WTC11 (cell line): ENCODE measurements at regions not wholly inside any gene's neighbourhood (a gene's known extent, or its start where the extent isn't known, plus 50 kb on each side); places are given as distances from the start of the nearest gene placed in this dataset.

Experiments used
- ATAC-seq: fragments of 200-7000 bp; cut with Tn5 transposase; 2 replicates; pipeline ENCODE4 v1.10.0; 2021; ENCODE audit warnings: mild to moderate bottlenecking, moderate library complexity
- CTCF ChIA-PET: fragments of 300-600 bp; sonication (Branson Sonifier 250); formaldehyde crosslinking; loops from one replicate; lab custom pipeline; 2021; ENCODE audit warnings: antibody characterized with exemption; lab: Charles Lee
- POLR2A ChIA-PET: fragments of 350-600 bp; sonication (Branson Sonifier 250); formaldehyde crosslinking; loops from one replicate; lab custom pipeline; 2021; ENCODE audit warnings: antibody characterized with exemption; lab: Charles Lee
- DNase-seq: peaks from one replicate; pipeline ENCODE4 v3.0.0; 2021; ENCODE audit warnings: low spot score
- H3K27ac Mint-ChIP-seq: 2 replicates; pipeline ENCODE4 v1.8.0; 2021; ENCODE audit warnings: mixed read lengths
- H3K27me3 Mint-ChIP-seq: 2 replicates; pipeline ENCODE4 v1.8.0; 2021; ENCODE audit warnings: low read depth, mild to moderate bottlenecking, moderate library complexity, mixed read lengths
- H3K36me3 Mint-ChIP-seq: 2 replicates; pipeline ENCODE4 v1.8.0; 2021; ENCODE audit warnings: mixed read lengths
- H3K4me1 Mint-ChIP-seq: 2 replicates; pipeline ENCODE4 v1.8.0; 2022; ENCODE audit warnings: mixed read lengths
- H3K4me3 Mint-ChIP-seq: 2 replicates; pipeline ENCODE4 v1.8.0; 2021; ENCODE audit warnings: mild to moderate bottlenecking, moderate library complexity, mixed read lengths
- H3K9me3 Mint-ChIP-seq: 2 replicates; pipeline ENCODE4 v1.8.0; 2021; ENCODE audit warnings: mixed read lengths
- AR ChIP-seq: fragments of 250-450 bp; sonication (Bioruptor Pico); IDR thresholded peaks from 2 replicates; pipeline ENCODE4 v1.9.0; 2021; ENCODE audit warnings: mild to moderate bottlenecking
- ATF3 ChIP-seq: sonication (generic); formaldehyde crosslinking; conservative IDR thresholded peaks from 2 replicates; pipeline ENCODE4 v1.8.1; 2022; ENCODE audit warnings: mild to moderate bottlenecking, missing genetic modification reagents
- ELF4 ChIP-seq: sonication (generic); formaldehyde crosslinking; IDR thresholded peaks from 2 replicates; pipeline ENCODE4 v1.8.1; 2022; ENCODE audit warnings: low read depth, mild to moderate bottlenecking, moderate library complexity, missing genetic modification reagents
- EMX1 ChIP-seq: fragments of 250-450 bp; sonication (Bioruptor Pico); IDR thresholded peaks from 2 replicates; pipeline ENCODE4 v1.8.0; 2021; ENCODE audit warnings: mild to moderate bottlenecking
- FOXK1 ChIP-seq: sonication (generic); formaldehyde crosslinking; IDR thresholded peaks from 2 replicates; pipeline ENCODE4 v1.8.0; 2022; ENCODE audit warnings: mild to moderate bottlenecking, moderate library complexity, missing genetic modification reagents
- GABPB1 ChIP-seq: sonication (generic); formaldehyde crosslinking; IDR thresholded peaks from 2 replicates; pipeline ENCODE4 v1.8.1; 2023; ENCODE audit warnings: mild to moderate bottlenecking, missing genetic modification reagents
- IRF2 ChIP-seq: sonication (generic); formaldehyde crosslinking; IDR thresholded peaks from 2 replicates; pipeline ENCODE4 v1.8.0; 2022; ENCODE audit warnings: low read depth, missing genetic modification reagents, borderline replicate concordance
- JAZF1 ChIP-seq: fragments of 250-450 bp; sonication (Bioruptor Pico); IDR thresholded peaks from 2 replicates; pipeline ENCODE4 v1.9.0; 2021; ENCODE audit warnings: moderate library complexity, mild to moderate bottlenecking, inconsistent platforms
- NFATC4 ChIP-seq: fragments of 250-450 bp; sonication (Bioruptor Pico); IDR thresholded peaks from 2 replicates; pipeline ENCODE4 v1.9.0; 2021; ENCODE audit warnings: mild to moderate bottlenecking
- NR2C2 ChIP-seq: sonication (generic); formaldehyde crosslinking; IDR thresholded peaks from 2 replicates; pipeline ENCODE4 v1.8.0; 2022; ENCODE audit warnings: mild to moderate bottlenecking, missing genetic modification reagents
- OVOL2 ChIP-seq: fragments of 250-450 bp; sonication (Bioruptor Pico); IDR thresholded peaks from 2 replicates; pipeline ENCODE4 v1.9.0; 2021; ENCODE audit warnings: mild to moderate bottlenecking, borderline replicate concordance
- SMAD3 ChIP-seq: sonication (generic); formaldehyde crosslinking; IDR thresholded peaks from 2 replicates; pipeline ENCODE4 v1.8.0; 2022; ENCODE audit warnings: missing genetic modification reagents, mild to moderate bottlenecking, borderline replicate concordance
- ZNF138 ChIP-seq: sonication (generic); formaldehyde crosslinking; conservative IDR thresholded peaks from 2 replicates; pipeline ENCODE4 v1.8.1; 2022; ENCODE audit warnings: mild to moderate bottlenecking, moderate library complexity, missing genetic modification reagents
- TF ChIP-seq, protein P1 (sequence below): sonication (generic); formaldehyde crosslinking; conservative IDR thresholded peaks from 2 replicates; pipeline ENCODE4 v1.8.1; 2023; ENCODE audit warnings: mild to moderate bottlenecking, low read depth, missing genetic modification reagents, moderate library complexity
- TF ChIP-seq, protein P2 (sequence below): fragments of 250-450 bp; sonication (Bioruptor Pico); IDR thresholded peaks from 2 replicates; pipeline ENCODE4 v1.8.0; 2021; ENCODE audit warnings: mild to moderate bottlenecking
- TF ChIP-seq, protein P3 (sequence below): fragments of 200-600 bp; IDR thresholded peaks from 2 replicates; pipeline ENCODE4 v1.8.0; 2022; ENCODE audit warnings: antibody characterized with exemption
- TF ChIP-seq, protein P4 (sequence below): sonication (generic); formaldehyde crosslinking; IDR thresholded peaks from 2 replicates; pipeline ENCODE4 v1.8.0; 2022; ENCODE audit warnings: mild to moderate bottlenecking, missing genetic modification reagents
- TF ChIP-seq, protein P5 (sequence below): sonication (generic); formaldehyde crosslinking; IDR thresholded peaks from 2 replicates; pipeline ENCODE4 v1.8.0; 2023; ENCODE audit warnings: mild to moderate bottlenecking, missing genetic modification reagents
- TF ChIP-seq, protein P6 (sequence below): sonication (generic); formaldehyde crosslinking; IDR thresholded peaks from 2 replicates; pipeline ENCODE4 v1.8.0; 2022; ENCODE audit warnings: mild to moderate bottlenecking, missing genetic modification reagents

GRCh38 chr21:15430023-15430422 lies 299.8 kb upstream of the USP25 start:
- Mint-ChIP-seq H3K36me3 (peaks cover 14% of the 10 kb centered on the region), H3K9me3 (peaks cover 25% of the 10 kb centered on the region), H3K4me3 (no peak overlapping the region), H3K27me3 (peaks cover 2% of the 10 kb centered on the region), H3K4me1 (peaks cover 16% of the 10 kb centered on the region), H3K27ac (no peak overlapping the region)
- CTCF ChIA-PET, result no interaction called here
- POLR2A ChIA-PET, result no interaction called here
- TF ChIP-seq NR2C2 (CRISPR knock-in tag) (no peak), ZNF138 (no peak), ELF4 (CRISPR knock-in tag) (no peak), AR (CRISPR knock-in tag) (no peak), JAZF1 (CRISPR knock-in tag) (no peak), ATF3 (CRISPR knock-in tag) (no peak), NFATC4 (CRISPR knock-in tag) (no peak), EMX1 (CRISPR knock-in tag) (no peak), GABPB1 (CRISPR knock-in tag) (no peak), FOXK1 (no peak), IRF2 (CRISPR knock-in tag) (no peak), SMAD3 (no peak), OVOL2 (CRISPR knock-in tag) (no peak)
- TF ChIP-seq, protein P1, sequence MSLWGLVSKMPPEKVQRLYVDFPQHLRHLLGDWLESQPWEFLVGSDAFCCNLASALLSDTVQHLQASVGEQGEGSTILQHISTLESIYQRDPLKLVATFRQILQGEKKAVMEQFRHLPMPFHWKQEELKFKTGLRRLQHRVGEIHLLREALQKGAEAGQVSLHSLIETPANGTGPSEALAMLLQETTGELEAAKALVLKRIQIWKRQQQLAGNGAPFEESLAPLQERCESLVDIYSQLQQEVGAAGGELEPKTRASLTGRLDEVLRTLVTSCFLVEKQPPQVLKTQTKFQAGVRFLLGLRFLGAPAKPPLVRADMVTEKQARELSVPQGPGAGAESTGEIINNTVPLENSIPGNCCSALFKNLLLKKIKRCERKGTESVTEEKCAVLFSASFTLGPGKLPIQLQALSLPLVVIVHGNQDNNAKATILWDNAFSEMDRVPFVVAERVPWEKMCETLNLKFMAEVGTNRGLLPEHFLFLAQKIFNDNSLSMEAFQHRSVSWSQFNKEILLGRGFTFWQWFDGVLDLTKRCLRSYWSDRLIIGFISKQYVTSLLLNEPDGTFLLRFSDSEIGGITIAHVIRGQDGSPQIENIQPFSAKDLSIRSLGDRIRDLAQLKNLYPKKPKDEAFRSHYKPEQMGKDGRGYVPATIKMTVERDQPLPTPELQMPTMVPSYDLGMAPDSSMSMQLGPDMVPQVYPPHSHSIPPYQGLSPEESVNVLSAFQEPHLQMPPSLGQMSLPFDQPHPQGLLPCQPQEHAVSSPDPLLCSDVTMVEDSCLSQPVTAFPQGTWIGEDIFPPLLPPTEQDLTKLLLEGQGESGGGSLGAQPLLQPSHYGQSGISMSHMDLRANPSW, result no peak
- TF ChIP-seq, protein P2, sequence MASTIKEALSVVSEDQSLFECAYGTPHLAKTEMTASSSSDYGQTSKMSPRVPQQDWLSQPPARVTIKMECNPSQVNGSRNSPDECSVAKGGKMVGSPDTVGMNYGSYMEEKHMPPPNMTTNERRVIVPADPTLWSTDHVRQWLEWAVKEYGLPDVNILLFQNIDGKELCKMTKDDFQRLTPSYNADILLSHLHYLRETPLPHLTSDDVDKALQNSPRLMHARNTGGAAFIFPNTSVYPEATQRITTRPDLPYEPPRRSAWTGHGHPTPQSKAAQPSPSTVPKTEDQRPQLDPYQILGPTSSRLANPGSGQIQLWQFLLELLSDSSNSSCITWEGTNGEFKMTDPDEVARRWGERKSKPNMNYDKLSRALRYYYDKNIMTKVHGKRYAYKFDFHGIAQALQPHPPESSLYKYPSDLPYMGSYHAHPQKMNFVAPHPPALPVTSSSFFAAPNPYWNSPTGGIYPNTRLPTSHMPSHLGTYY, result no peak
- TF ChIP-seq, protein P3, sequence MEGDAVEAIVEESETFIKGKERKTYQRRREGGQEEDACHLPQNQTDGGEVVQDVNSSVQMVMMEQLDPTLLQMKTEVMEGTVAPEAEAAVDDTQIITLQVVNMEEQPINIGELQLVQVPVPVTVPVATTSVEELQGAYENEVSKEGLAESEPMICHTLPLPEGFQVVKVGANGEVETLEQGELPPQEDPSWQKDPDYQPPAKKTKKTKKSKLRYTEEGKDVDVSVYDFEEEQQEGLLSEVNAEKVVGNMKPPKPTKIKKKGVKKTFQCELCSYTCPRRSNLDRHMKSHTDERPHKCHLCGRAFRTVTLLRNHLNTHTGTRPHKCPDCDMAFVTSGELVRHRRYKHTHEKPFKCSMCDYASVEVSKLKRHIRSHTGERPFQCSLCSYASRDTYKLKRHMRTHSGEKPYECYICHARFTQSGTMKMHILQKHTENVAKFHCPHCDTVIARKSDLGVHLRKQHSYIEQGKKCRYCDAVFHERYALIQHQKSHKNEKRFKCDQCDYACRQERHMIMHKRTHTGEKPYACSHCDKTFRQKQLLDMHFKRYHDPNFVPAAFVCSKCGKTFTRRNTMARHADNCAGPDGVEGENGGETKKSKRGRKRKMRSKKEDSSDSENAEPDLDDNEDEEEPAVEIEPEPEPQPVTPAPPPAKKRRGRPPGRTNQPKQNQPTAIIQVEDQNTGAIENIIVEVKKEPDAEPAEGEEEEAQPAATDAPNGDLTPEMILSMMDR, result no peak
- TF ChIP-seq, protein P4, sequence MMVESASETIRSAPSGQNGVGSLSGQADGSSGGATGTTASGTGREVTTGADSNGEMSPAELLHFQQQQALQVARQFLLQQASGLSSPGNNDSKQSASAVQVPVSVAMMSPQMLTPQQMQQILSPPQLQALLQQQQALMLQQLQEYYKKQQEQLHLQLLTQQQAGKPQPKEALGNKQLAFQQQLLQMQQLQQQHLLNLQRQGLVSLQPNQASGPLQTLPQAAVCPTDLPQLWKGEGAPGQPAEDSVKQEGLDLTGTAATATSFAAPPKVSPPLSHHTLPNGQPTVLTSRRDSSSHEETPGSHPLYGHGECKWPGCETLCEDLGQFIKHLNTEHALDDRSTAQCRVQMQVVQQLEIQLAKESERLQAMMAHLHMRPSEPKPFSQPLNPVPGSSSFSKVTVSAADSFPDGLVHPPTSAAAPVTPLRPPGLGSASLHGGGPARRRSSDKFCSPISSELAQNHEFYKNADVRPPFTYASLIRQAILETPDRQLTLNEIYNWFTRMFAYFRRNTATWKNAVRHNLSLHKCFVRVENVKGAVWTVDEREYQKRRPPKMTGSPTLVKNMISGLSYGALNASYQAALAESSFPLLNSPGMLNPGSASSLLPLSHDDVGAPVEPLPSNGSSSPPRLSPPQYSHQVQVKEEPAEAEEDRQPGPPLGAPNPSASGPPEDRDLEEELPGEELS (CRISPR knock-in tag), result no peak
- TF ChIP-seq, protein P5, sequence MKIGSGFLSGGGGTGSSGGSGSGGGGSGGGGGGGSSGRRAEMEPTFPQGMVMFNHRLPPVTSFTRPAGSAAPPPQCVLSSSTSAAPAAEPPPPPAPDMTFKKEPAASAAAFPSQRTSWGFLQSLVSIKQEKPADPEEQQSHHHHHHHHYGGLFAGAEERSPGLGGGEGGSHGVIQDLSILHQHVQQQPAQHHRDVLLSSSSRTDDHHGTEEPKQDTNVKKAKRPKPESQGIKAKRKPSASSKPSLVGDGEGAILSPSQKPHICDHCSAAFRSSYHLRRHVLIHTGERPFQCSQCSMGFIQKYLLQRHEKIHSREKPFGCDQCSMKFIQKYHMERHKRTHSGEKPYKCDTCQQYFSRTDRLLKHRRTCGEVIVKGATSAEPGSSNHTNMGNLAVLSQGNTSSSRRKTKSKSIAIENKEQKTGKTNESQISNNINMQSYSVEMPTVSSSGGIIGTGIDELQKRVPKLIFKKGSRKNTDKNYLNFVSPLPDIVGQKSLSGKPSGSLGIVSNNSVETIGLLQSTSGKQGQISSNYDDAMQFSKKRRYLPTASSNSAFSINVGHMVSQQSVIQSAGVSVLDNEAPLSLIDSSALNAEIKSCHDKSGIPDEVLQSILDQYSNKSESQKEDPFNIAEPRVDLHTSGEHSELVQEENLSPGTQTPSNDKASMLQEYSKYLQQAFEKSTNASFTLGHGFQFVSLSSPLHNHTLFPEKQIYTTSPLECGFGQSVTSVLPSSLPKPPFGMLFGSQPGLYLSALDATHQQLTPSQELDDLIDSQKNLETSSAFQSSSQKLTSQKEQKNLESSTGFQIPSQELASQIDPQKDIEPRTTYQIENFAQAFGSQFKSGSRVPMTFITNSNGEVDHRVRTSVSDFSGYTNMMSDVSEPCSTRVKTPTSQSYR (CRISPR knock-in tag), result no peak
- TF ChIP-seq, protein P6, sequence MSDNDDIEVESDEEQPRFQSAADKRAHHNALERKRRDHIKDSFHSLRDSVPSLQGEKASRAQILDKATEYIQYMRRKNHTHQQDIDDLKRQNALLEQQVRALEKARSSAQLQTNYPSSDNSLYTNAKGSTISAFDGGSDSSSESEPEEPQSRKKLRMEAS (CRISPR knock-in tag), result no peak
- no peak for ATAC-seq
- no peak for DNase-seq
